ENCODE measurements at regions not wholly inside any gene's neighbourhood (a gene's known extent, or its start where the extent isn't known, plus 50 kb on each side); places are given as distances from the start of the nearest gene placed in this dataset.
"Not testable (repeated sequence)": the region's sequence is repeated elsewhere in the genome, so short reads cannot be mapped to it uniquely, and the experiment has no call there.

GRCh38 chr6:147973806-147974205, 368.8 kb upstream of the SASH1 start:
- DNase-seq (ENCODE audit: low spot score) = no peak

GRCh38 chr6:147974376-147974775, 368.3 kb upstream of the SASH1 start:
- no peak for DNase-seq (ENCODE audit: low spot score)

- DNase-seq (ENCODE audit: low spot score) = no peak
These were observed 364.7 kb upstream of the SASH1 start for GRCh38 chr6:147977851-147978465.

GRCh38 chr6:147979966-147980365, 362.7 kb upstream of the SASH1 start:
- DNase-seq (ENCODE audit: low spot score) = no peak

- DNase-seq (ENCODE audit: low spot score) = no peak
These were observed 358.9 kb upstream of the SASH1 start for GRCh38 chr6:147983581-147984366.

- no peak for DNase-seq (ENCODE audit: low spot score)
These were observed 355.8 kb upstream of the SASH1 start for GRCh38 chr6:147986846-147987245.

GRCh38 chr6:147990159-147990558, 352.5 kb upstream of the SASH1 start:
- no peak for DNase-seq (ENCODE audit: low spot score)

GRCh38 chr6:147991961-147992360, 350.7 kb upstream of the SASH1 start:
- no peak for DNase-seq (ENCODE audit: low spot score)

- DNase-seq (ENCODE audit: low spot score) = no peak
These were observed 343.6 kb upstream of the SASH1 start for GRCh38 chr6:147999001-147999540.

GRCh38 chr6:148001844-148002642, 340.6 kb upstream of the SASH1 start:
- no peak for DNase-seq (ENCODE audit: low spot score)

GRCh38 chr6:148004651-148005050, 338.0 kb upstream of the SASH1 start:
- DNase-seq (ENCODE audit: low spot score) = no peak

GRCh38 chr6:148005806-148006205, 336.8 kb upstream of the SASH1 start:
- DNase-seq (ENCODE audit: low spot score) = no peak

GRCh38 chr6:148010516-148010915, 332.1 kb upstream of the SASH1 start:
- DNase-seq (ENCODE audit: low spot score) = not testable (repeated sequence)

GRCh38 chr6:148016013-148016412, 326.6 kb upstream of the SASH1 start:
- DNase-seq (ENCODE audit: low spot score) = no peak

- DNase-seq (ENCODE audit: low spot score) = no peak
These were observed 321.5 kb upstream of the SASH1 start for GRCh38 chr6:148021165-148021564.

- DNase-seq (ENCODE audit: low spot score) = no peak
These were observed 320.9 kb upstream of the SASH1 start for GRCh38 chr6:148021699-148022098.

GRCh38 chr6:148022279-148022678, 320.4 kb upstream of the SASH1 start:
- DNase-seq (ENCODE audit: low spot score) = not testable (repeated sequence)

- DNase-seq (ENCODE audit: low spot score) = no peak
These were observed 315.4 kb upstream of the SASH1 start for GRCh38 chr6:148027201-148027600.

GRCh38 chr6:148035806-148036390, 306.7 kb upstream of the SASH1 start:
- DNase-seq (ENCODE audit: low spot score) = no peak

- DNase-seq (ENCODE audit: low spot score) = no peak
These were observed 305.1 kb upstream of the SASH1 start for GRCh38 chr6:148037496-148037895.

- DNase-seq (ENCODE audit: low spot score) = no peak
These were observed 301.1 kb upstream of the SASH1 start for GRCh38 chr6:148041546-148041945.

GRCh38 chr6:148042536-148042935, 300.1 kb upstream of the SASH1 start:
- DNase-seq (ENCODE audit: low spot score) = no peak
